Coronary artery (tissue), 2 donors: ENCODE measurements at regions not wholly inside any gene's neighbourhood (a gene's known extent, or its start where the extent isn't known, plus 50 kb on each side); places are given as distances from the start of the nearest gene placed in this dataset.

Experiments
- DNase-seq: peaks from one replicate; pipeline ENCODE4 v3.0.0-alpha.2; 2017; ENCODE audit warnings: low spot score
- H3K27ac ChIP-seq, 2 donors: fragments of 200-600 bp; sonication (generic); one replicate each; pipeline ENCODE4 v1.5.1; 2016 to 2019
- H3K4me3 ChIP-seq: fragments of 200-600 bp; sonication (generic); 2 replicates; pipeline ENCODE4 v1.5.1; 2016; ENCODE audit warnings: mild to moderate bottlenecking, moderate library complexity
- CTCF ChIP-seq: fragments of 200-600 bp; sonication (generic); IDR thresholded peaks from one replicate; pipeline ENCODE4 v1.5.1; 2019; ENCODE audit warnings: antibody characterized with exemption

GRCh38 chr16:17563323-17564091, 92.7 kb upstream of the XYLT1 start:
- no peak overlapping the region for H3K4me3 ChIP-seq
- H3K27ac ChIP-seq, result no peak overlapping the region
- DNase-seq, result no peak
- TF ChIP-seq CTCF, result no peak

DNA sequence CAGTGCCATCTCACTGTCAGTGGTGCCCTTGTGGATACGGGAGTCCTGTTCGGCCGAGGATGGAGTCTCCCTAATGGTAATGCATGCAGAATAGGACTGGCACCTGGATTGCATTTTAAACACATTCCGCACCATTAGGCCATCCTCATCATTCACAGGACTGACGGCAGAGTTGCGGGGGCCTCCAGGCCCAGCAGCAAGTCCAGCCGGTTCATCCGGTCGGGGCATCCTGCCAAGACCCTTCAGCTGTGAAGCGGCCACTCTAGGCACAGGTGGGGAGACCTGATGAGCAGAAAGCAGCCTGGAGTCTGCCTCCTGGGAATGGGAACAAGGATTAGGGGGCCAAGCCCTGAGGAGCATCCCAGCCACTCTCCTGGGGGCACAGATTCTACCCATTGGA, 90.3 kb upstream of the XYLT1 start:
- no peak overlapping the region for H3K27ac ChIP-seq
- no peak overlapping the region for H3K4me3 ChIP-seq
- DNase-seq, result no peak
- no peak for TF ChIP-seq CTCF

- no peak for TF ChIP-seq CTCF
- DNase-seq, result no peak
- Histone ChIP-seq H3K27ac (no peak overlapping the region), H3K4me3 (no peak overlapping the region)
Observed at GRCh38 chr16:17560548-17560947, 89.8 kb upstream of the XYLT1 start.

GRCh38 chr16:17559394-17559793, 88.6 kb upstream of the XYLT1 start:
- DNase-seq, result no peak
- Histone ChIP-seq H3K27ac (no peak overlapping the region), H3K4me3 (no peak overlapping the region)
- TF ChIP-seq CTCF, result no peak

GRCh38 chr16:17557949-17558348, 87.2 kb upstream of the XYLT1 start:
- no peak for DNase-seq
- TF ChIP-seq CTCF, result no peak

DNA sequence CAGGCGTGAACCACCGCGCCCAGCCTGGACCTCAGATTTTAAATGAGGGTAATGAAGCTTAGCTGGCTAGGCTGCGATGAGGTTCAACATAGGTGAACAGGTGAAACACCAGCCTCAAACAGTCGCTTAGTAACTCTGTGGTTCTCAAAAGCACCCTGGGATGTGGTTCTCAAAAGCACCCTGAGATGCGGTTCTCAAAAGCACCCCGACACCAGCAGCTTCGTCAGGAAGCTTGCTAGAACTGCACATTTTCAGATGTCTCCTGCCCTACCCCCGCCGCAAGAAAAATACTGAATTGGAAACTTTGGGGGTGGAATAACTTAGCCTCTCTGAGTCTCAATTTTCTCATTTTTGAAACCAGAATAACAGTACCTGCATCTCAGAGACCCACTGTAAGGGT, 86.7 kb upstream of the XYLT1 start:
- H3K4me3 ChIP-seq, result no peak overlapping the region
- TF ChIP-seq CTCF, result no peak
- no peak overlapping the region for H3K27ac ChIP-seq
- no peak for DNase-seq

More at GRCh38 chr16:17557949-17558348, 87.2 kb upstream of the XYLT1 start:
- H3K27ac ChIP-seq, result no peak overlapping the region
- no peak overlapping the region for H3K4me3 ChIP-seq

DNA sequence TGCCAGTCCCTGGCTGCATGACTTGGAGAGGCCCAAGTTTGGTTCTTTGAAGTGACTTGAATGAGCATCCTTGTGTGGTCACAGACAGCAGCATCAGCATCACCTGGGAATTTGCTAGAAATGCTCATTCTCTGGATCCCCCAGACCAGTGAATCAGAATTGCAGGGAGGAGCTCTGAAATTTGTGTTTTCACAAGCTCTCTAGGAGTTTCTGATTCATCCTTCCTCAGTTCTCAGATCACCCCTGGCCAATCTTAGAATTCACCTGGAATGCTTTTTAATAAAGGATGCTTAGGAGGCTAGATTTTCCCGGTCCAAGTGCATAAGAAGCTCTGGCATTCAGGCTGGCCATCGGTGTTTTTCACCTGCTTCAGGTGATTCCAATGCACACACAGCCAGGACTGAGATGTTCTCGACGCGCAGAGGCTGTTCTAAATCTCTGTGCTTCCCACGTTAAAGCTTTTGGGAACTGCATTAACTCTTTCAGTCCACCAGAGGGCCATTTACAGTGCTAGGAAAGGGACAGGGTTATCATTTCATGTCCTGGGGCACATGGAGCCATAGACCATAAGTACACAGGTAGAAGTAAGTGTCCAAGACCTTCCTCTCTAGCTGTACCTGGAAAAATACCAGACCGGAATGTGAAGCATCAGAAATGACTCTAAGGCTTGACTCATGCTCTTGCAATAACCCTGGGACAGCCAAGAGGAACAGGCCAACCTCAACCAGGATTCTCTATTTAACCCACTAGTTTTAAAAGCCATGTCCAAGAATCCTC, 85.7 kb upstream of the XYLT1 start:
- no peak for DNase-seq
- H3K27ac ChIP-seq, result no peak overlapping the region
- no peak for TF ChIP-seq CTCF
- no peak overlapping the region for H3K4me3 ChIP-seq
